HEK293 (cell line): ENCODE measurements at regions not wholly inside any gene's neighbourhood (a gene's known extent, or its start where the extent isn't known, plus 50 kb on each side); places are given as distances from the start of the nearest gene placed in this dataset.

Source experiments
- CTCF ChIA-PET: fragments of 350-600 bp; formaldehyde crosslinking; extraction: SDS; loops from one replicate; lab custom pipeline; 2021; ENCODE audit warnings: antibody characterized with exemption; lab: Yijun Ruan, JAX
- POLR2A ChIA-PET: fragments of 300-600 bp; formaldehyde crosslinking; extraction: SDS; loops from one replicate; lab custom pipeline; 2020; ENCODE audit warnings: antibody characterized with exemption, inconsistent platforms; lab: Yijun Ruan, JAX
- H3K27ac ChIP-seq: fragments of 200-500 bp; sonication (Bioruptor generic); 2 replicates; pipeline ENCODE4 v1.5.1; 2014; ENCODE audit warnings: low read depth, low read length, control low read depth, inconsistent platforms; ENCODE audit errors: extremely low read depth
- H3K36me3 ChIP-seq, 2 experiments: fragments of 200-500 bp in 1 of 2; sonication (Bioruptor generic) in 1 of 2; 1 replicate in 1 of 2; 2 replicates in 1 of 2; pipeline ENCODE4 v1.5.1; 2014 to 2017; ENCODE audit warnings: inconsistent platforms in 2 of 2, low read length in 2 of 2; ENCODE audit not compliant: control insufficient read depth in 2 of 2, insufficient read depth in 1 of 2
- H3K4me1 ChIP-seq: fragments of 200-500 bp; sonication (Bioruptor generic); 2 replicates; pipeline ENCODE4 v1.5.1; 2014; ENCODE audit warnings: mild to moderate bottlenecking, low read length, inconsistent platforms; ENCODE audit not compliant: control insufficient read depth, insufficient read depth
- H3K4me3 ChIP-seq: 2 replicates; pipeline ENCODE4 v1.5.1; 2011; ENCODE audit warnings: low read depth, mild to moderate bottlenecking, control low read depth, low read length, moderate library complexity
- H3K9me3 ChIP-seq: fragments of 200-500 bp; sonication (Bioruptor generic); 2 replicates; pipeline ENCODE4 v1.5.1; 2014; ENCODE audit warnings: low read depth, low read length, inconsistent platforms; ENCODE audit not compliant: control insufficient read depth, insufficient read depth
- HOXA7 ChIP-seq: sonication (generic); formaldehyde crosslinking; IDR thresholded peaks from 2 replicates; pipeline ENCODE4 v1.8.1; 2022; ENCODE audit warnings: missing genetic modification reagents, borderline replicate concordance
- RBAK ChIP-seq: fragments of 450-650 bp; formaldehyde crosslinking; IDR thresholded peaks from 2 replicates; pipeline ENCODE4 v1.5.1; 2016; ENCODE audit warnings: missing biosample characterization, missing genetic modification characterization
- ZBTB48 ChIP-seq: fragments of 450-650 bp; formaldehyde crosslinking; IDR thresholded peaks from 2 replicates; pipeline ENCODE4 v1.5.1; 2016; ENCODE audit warnings: missing biosample characterization, missing genetic modification characterization
- ZNF121 ChIP-seq: fragments of 450-650 bp; formaldehyde crosslinking; IDR thresholded peaks from 2 replicates; pipeline ENCODE4 v1.5.1; 2016; ENCODE audit warnings: missing biosample characterization, missing genetic modification characterization
- ZNF16 ChIP-seq: fragments of 450-650 bp; formaldehyde crosslinking; IDR thresholded peaks from 2 replicates; pipeline ENCODE4 v1.5.1; 2016; ENCODE audit warnings: low read depth, missing biosample characterization, missing genetic modification characterization
- ZNF223 ChIP-seq: fragments of 450-650 bp; formaldehyde crosslinking; IDR thresholded peaks from 2 replicates; pipeline ENCODE4 v1.5.1; 2016; ENCODE audit warnings: missing biosample characterization, missing genetic modification characterization
- ZNF24 ChIP-seq: fragments of 450-650 bp; formaldehyde crosslinking; IDR thresholded peaks from 2 replicates; pipeline ENCODE4 v1.5.1; 2016; ENCODE audit warnings: missing biosample characterization, missing genetic modification characterization
- ZNF324 ChIP-seq: fragments of 450-650 bp; formaldehyde crosslinking; IDR thresholded peaks from 2 replicates; pipeline ENCODE4 v1.5.1; 2016; ENCODE audit warnings: missing biosample characterization, missing genetic modification characterization
- ZNF560 ChIP-seq: fragments of 450-650 bp; formaldehyde crosslinking; IDR thresholded peaks from 2 replicates; pipeline ENCODE4 v1.5.1; 2017; ENCODE audit warnings: missing biosample characterization, missing genetic modification characterization, borderline replicate concordance
- ZNF600 ChIP-seq: fragments of 450-650 bp; formaldehyde crosslinking; IDR thresholded peaks from 2 replicates; pipeline ENCODE4 v1.5.1; 2016; ENCODE audit warnings: missing biosample characterization, missing genetic modification characterization
- ZNF670 ChIP-seq: fragments of 450-650 bp; formaldehyde crosslinking; IDR thresholded peaks from 2 replicates; pipeline ENCODE4 v1.5.1; 2016; ENCODE audit warnings: missing biosample characterization, missing genetic modification characterization, low read depth
- ZNF792 ChIP-seq: fragments of 450-650 bp; formaldehyde crosslinking; IDR thresholded peaks from 2 replicates; pipeline ENCODE4 v1.5.1; 2016; ENCODE audit warnings: missing biosample characterization, missing genetic modification characterization
- TF ChIP-seq, protein P1 (sequence below): fragments of 450-650 bp; formaldehyde crosslinking; IDR thresholded peaks from 2 replicates; pipeline ENCODE4 v1.5.1; 2016; ENCODE audit warnings: missing biosample characterization, missing genetic modification characterization
- TF ChIP-seq, protein P2 (sequence below): fragments of 450-650 bp; formaldehyde crosslinking; IDR thresholded peaks from 2 replicates; pipeline ENCODE4 v1.5.1; 2016; ENCODE audit warnings: missing biosample characterization, missing genetic modification characterization
- TF ChIP-seq, protein P3 (sequence below): fragments of 450-650 bp; formaldehyde crosslinking; IDR thresholded peaks from 2 replicates; pipeline ENCODE4 v1.5.1; 2016; ENCODE audit warnings: missing biosample characterization, missing genetic modification characterization
- TF ChIP-seq, protein P4 (sequence below): fragments of 450-650 bp; formaldehyde crosslinking; IDR thresholded peaks from 2 replicates; pipeline ENCODE4 v1.5.1; 2017; ENCODE audit warnings: missing biosample characterization, missing genetic modification characterization
- TF ChIP-seq, protein P5 (sequence below): fragments of 450-650 bp; formaldehyde crosslinking; IDR thresholded peaks from 2 replicates; pipeline ENCODE4 v1.5.1; 2016; ENCODE audit warnings: missing biosample characterization, missing genetic modification characterization
- TF ChIP-seq, protein P6 (sequence below): fragments of 450-650 bp; formaldehyde crosslinking; IDR thresholded peaks from 2 replicates; pipeline ENCODE4 v1.5.1; 2016; ENCODE audit warnings: missing biosample characterization, missing genetic modification characterization

DNA sequence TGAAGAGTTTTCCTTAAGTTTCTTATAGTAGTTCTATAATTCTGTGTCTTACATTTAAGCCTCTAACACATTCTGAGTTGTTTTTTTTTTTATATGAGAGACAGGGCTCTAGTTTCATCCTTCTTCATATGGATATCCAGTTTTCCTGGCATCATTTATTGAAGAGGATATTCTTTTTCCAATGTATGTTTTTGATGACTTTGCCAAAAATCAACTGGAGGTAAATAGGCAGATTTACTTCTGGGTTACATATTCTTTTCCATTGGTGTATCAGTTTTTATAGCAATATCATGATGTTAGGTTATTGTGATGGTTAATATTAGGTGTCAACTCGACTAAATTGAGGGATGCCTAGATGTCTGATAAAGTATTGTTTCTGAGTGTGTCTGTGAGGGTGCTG is 650.7 kb upstream of the GRID2 start:
- Histone ChIP-seq H3K36me3 (no peaks in the 10 kb centered on the region), H3K27ac (no peak overlapping the region), H3K4me3 (no peak overlapping the region), H3K4me1 (no peaks in the 10 kb centered on the region), H3K9me3 (no peaks in the 10 kb centered on the region)
- TF ChIP-seq, protein P1, sequence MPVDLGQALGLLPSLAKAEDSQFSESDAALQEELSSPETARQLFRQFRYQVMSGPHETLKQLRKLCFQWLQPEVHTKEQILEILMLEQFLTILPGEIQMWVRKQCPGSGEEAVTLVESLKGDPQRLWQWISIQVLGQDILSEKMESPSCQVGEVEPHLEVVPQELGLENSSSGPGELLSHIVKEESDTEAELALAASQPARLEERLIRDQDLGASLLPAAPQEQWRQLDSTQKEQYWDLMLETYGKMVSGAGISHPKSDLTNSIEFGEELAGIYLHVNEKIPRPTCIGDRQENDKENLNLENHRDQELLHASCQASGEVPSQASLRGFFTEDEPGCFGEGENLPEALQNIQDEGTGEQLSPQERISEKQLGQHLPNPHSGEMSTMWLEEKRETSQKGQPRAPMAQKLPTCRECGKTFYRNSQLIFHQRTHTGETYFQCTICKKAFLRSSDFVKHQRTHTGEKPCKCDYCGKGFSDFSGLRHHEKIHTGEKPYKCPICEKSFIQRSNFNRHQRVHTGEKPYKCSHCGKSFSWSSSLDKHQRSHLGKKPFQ, result no peak
- CTCF ChIA-PET, result no interaction called here
- POLR2A ChIA-PET, result no interaction called here

DNA sequence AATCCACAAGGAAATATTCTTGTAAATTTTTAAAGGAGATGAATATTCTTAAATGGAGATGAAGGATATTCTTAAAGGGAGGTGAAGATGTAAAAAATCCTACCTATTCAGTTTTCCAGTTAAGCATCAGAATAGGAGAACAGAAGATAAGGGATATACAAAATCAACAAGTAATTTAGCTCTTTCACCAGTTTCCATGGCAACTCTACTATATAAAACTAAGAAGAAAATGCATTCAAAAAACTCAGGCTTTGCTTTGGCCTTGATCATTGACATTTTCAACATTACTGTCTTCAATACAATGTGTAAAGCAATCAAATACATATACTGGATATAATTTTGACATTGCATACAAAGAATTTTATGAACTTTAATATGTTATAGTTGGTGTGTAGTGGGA is 622.7 kb upstream of the GRID2 start:
- H3K4me3 ChIP-seq, result no peak overlapping the region
- no peaks in the 10 kb centered on the region for H3K36me3 ChIP-seq
- TF ChIP-seq RBAK (tag by site-specific recombination), result no peak
- no peak for TF ChIP-seq ZNF560 (tag by site-specific recombination)
- TF ChIP-seq HOXA7 (CRISPR knock-in tag), result no peak
- TF ChIP-seq, protein P2, sequence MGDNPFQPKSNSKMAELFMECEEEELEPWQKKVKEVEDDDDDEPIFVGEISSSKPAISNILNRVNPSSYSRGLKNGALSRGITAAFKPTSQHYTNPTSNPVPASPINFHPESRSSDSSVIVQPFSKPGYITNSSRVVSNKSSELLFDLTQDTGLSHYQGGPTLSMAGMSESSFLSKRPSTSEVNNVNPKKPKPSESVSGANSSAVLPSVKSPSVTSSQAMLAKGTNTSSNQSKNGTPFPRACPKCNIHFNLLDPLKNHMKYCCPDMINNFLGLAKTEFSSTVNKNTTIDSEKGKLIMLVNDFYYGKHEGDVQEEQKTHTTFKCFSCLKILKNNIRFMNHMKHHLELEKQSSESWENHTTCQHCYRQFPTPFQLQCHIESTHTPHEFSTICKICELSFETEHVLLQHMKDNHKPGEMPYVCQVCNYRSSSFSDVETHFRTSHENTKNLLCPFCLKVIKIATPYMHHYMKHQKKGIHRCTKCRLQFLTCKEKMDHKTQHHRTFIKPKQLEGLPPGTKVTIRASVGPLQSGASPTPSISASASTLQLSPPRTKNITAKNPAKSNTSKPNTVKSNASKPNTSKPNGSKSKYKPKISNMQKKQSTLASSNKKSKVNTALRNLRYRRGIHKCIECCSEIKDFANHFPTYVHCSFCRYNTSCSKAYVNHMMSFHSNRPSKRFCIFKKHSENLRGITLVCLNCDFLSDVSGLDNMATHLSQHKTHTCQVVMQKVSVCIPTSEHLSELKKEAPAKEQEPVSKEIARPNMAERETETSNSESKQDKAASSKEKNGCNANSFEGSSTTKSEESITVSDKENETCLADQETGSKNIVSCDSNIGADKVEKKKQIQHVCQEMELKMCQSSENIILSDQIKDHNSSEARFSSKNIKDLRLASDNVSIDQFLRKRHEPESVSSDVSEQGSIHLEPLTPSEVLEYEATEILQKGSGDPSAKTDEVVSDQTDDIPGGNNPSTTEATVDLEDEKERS (tag by site-specific recombination), result no peak
- TF ChIP-seq ZNF324 (tag by site-specific recombination), result no peak
- TF ChIP-seq, protein P3, sequence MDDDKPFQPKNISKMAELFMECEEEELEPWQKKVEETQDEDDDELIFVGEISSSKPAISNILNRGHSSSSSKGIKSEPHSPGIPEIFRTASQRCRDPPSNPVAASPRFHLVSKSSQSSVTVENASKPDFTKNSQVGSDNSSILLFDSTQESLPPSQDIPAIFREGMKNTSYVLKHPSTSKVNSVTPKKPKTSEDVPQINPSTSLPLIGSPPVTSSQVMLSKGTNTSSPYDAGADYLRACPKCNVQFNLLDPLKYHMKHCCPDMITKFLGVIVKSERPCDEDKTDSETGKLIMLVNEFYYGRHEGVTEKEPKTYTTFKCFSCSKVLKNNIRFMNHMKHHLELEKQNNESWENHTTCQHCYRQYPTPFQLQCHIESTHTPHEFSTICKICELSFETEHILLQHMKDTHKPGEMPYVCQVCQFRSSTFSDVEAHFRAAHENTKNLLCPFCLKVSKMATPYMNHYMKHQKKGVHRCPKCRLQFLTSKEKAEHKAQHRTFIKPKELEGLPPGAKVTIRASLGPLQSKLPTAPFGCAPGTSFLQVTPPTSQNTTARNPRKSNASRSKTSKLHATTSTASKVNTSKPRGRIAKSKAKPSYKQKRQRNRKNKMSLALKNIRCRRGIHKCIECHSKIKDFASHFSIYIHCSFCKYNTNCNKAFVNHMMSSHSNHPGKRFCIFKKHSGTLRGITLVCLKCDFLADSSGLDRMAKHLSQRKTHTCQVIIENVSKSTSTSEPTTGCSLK (tag by site-specific recombination), result no peak
- no peak for TF ChIP-seq ZBTB48 (tag by site-specific recombination)
- no peak for TF ChIP-seq ZNF670 (tag by site-specific recombination)
- no peak for TF ChIP-seq ZNF16
- TF ChIP-seq ZNF223 (tag by site-specific recombination), result no peak
- TF ChIP-seq, protein P4, sequence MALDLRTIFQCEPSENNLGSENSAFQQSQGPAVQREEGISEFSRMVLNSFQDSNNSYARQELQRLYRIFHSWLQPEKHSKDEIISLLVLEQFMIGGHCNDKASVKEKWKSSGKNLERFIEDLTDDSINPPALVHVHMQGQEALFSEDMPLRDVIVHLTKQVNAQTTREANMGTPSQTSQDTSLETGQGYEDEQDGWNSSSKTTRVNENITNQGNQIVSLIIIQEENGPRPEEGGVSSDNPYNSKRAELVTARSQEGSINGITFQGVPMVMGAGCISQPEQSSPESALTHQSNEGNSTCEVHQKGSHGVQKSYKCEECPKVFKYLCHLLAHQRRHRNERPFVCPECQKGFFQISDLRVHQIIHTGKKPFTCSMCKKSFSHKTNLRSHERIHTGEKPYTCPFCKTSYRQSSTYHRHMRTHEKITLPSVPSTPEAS (tag by site-specific recombination), result no peak
- TF ChIP-seq, protein P5, sequence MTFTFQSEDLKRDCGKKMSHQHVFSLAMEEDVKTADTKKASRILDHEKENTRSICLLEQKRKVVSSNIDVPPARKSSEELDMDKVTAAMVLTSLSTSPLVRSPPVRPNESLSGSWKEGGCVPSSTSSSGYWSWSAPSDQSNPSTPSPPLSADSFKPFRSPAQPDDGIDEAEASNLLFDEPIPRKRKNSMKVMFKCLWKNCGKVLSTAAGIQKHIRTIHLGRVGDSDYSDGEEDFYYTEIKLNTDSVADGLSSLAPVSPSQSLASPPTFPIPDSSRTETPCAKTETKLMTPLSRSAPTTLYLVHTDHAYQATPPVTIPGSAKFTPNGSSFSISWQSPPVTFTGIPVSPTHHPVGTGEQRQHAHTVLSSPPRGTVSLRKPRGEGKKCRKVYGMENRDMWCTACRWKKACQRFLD (tag by site-specific recombination), result no peak
- TF ChIP-seq, protein P6, sequence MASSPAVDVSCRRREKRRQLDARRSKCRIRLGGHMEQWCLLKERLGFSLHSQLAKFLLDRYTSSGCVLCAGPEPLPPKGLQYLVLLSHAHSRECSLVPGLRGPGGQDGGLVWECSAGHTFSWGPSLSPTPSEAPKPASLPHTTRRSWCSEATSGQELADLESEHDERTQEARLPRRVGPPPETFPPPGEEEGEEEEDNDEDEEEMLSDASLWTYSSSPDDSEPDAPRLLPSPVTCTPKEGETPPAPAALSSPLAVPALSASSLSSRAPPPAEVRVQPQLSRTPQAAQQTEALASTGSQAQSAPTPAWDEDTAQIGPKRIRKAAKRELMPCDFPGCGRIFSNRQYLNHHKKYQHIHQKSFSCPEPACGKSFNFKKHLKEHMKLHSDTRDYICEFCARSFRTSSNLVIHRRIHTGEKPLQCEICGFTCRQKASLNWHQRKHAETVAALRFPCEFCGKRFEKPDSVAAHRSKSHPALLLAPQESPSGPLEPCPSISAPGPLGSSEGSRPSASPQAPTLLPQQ (tag by site-specific recombination), result no peak
- no peak for TF ChIP-seq ZNF24
- TF ChIP-seq ZNF600, result no peak
- TF ChIP-seq ZNF792 (tag by site-specific recombination), result no peak
- TF ChIP-seq ZNF121, result no peak
- H3K27ac ChIP-seq, result no peak overlapping the region
- H3K4me1 ChIP-seq, result no peaks in the 10 kb centered on the region
- H3K9me3 ChIP-seq, result no peaks in the 10 kb centered on the region
- POLR2A ChIA-PET, result no interaction called here
- CTCF ChIA-PET, result no interaction called here
